HG03159 (cell line): ENCODE measurements at regions not wholly inside any gene's neighbourhood (a gene's known extent, or its start where the extent isn't known, plus 50 kb on each side); places are given as distances from the start of the nearest gene placed in this dataset.
"Not testable (repeated sequence)": the region's sequence is repeated elsewhere in the genome, so short reads cannot be mapped to it uniquely, and the experiment has no call there.

Experiments used
- ATAC-seq: cut with Tn5 transposase; IDR thresholded peaks from one replicate; pipeline ENCODE4 v1.9.1; 2021; ENCODE audit warnings: mild to moderate bottlenecking, moderate library complexity; ENCODE audit not compliant: unreplicated experiment

GRCh38 chr18:65206551-65207260, 544.1 kb upstream of the CDH7 start:
- no peak for ATAC-seq

- no peak for ATAC-seq
Observed at GRCh38 chr18:65202091-65202490, 548.7 kb upstream of the CDH7 start.

GRCh38 chr18:65175681-65176080, 575.1 kb upstream of the CDH7 start:
- no peak for ATAC-seq

- not testable (repeated sequence) for ATAC-seq
Observed at GRCh38 chr18:65162086-65162485, 588.7 kb upstream of the CDH7 start.

GRCh38 chr18:65146482-65147021, 604.3 kb upstream of the CDH7 start:
- no peak for ATAC-seq

- ATAC-seq = no peak
Observed at GRCh38 chr18:65145312-65145711, 605.5 kb upstream of the CDH7 start.

- ATAC-seq = no peak
Observed at GRCh38 chr18:65133610-65134009, 617.2 kb upstream of the CDH7 start.

GRCh38 chr18:65124633-65125032, 626.2 kb upstream of the CDH7 start:
- ATAC-seq = no peak

- ATAC-seq = no peak
Observed at GRCh38 chr18:65103864-65104263, 646.9 kb upstream of the CDH7 start.

- no peak for ATAC-seq
Observed at GRCh38 chr18:65093346-65093745, 657.5 kb upstream of the CDH7 start.

GRCh38 chr18:65091744-65092329, 659.0 kb upstream of the CDH7 start:
- ATAC-seq = peak; percentile 80

GRCh38 chr18:65082907-65083306, 667.9 kb upstream of the CDH7 start:
- no peak for ATAC-seq

GRCh38 chr18:65081786-65082185, 669.0 kb upstream of the CDH7 start:
- no peak for ATAC-seq

- no peak for ATAC-seq
Observed at GRCh38 chr18:65073060-65073550, 677.7 kb upstream of the CDH7 start.

GRCh38 chr18:65057439-65058083, 693.3 kb upstream of the CDH7 start:
- ATAC-seq = no peak

GRCh38 chr18:65056575-65056974, 694.2 kb upstream of the CDH7 start:
- ATAC-seq = no peak

- no peak for ATAC-seq
Observed at GRCh38 chr18:65049586-65049985, 701.2 kb upstream of the CDH7 start.

GRCh38 chr18:65039578-65039977, 711.2 kb upstream of the CDH7 start:
- no peak for ATAC-seq

GRCh38 chr18:65035701-65036100, 715.1 kb upstream of the CDH7 start:
- ATAC-seq = no peak

- no peak for ATAC-seq
Observed at GRCh38 chr18:65025756-65026155, 725.1 kb upstream of the CDH7 start.

GRCh38 chr18:65021021-65021420, 729.8 kb upstream of the CDH7 start:
- no peak for ATAC-seq

- ATAC-seq = no peak
Observed at GRCh38 chr18:65018184-65018583, 732.6 kb upstream of the CDH7 start.
